ENCODE measurements at regions not wholly inside any gene's neighbourhood (a gene's known extent, or its start where the extent isn't known, plus 50 kb on each side); places are given as distances from the start of the nearest gene placed in this dataset.

GRCh38 chr5:155514105-155514563 is 500.6 kb downstream of the KIF4B start:
- TF ChIP-seq, protein P1, sequence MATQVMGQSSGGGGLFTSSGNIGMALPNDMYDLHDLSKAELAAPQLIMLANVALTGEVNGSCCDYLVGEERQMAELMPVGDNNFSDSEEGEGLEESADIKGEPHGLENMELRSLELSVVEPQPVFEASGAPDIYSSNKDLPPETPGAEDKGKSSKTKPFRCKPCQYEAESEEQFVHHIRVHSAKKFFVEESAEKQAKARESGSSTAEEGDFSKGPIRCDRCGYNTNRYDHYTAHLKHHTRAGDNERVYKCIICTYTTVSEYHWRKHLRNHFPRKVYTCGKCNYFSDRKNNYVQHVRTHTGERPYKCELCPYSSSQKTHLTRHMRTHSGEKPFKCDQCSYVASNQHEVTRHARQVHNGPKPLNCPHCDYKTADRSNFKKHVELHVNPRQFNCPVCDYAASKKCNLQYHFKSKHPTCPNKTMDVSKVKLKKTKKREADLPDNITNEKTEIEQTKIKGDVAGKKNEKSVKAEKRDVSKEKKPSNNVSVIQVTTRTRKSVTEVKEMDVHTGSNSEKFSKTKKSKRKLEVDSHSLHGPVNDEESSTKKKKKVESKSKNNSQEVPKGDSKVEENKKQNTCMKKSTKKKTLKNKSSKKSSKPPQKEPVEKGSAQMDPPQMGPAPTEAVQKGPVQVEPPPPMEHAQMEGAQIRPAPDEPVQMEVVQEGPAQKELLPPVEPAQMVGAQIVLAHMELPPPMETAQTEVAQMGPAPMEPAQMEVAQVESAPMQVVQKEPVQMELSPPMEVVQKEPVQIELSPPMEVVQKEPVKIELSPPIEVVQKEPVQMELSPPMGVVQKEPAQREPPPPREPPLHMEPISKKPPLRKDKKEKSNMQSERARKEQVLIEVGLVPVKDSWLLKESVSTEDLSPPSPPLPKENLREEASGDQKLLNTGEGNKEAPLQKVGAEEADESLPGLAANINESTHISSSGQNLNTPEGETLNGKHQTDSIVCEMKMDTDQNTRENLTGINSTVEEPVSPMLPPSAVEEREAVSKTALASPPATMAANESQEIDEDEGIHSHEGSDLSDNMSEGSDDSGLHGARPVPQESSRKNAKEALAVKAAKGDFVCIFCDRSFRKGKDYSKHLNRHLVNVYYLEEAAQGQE (IDR thresholded peaks at IDR 0.05; ENCODE audit: insufficient read depth in 1 of 2, low read depth in 2 of 2, low read length in 2 of 2), result no peak
- TF ChIP-seq POLR2AphosphoS5 (IDR thresholded peaks at IDR 0.05; ENCODE audit: low read depth, low read length) (no peak), TAF1 (IDR thresholded peaks at IDR 0.05; ENCODE audit: borderline replicate concordance, insufficient read depth, low read length) (no peak)
